Panc1 (cell line): ENCODE measurements at regions not wholly inside any gene's neighbourhood (a gene's known extent, or its start where the extent isn't known, plus 50 kb on each side); places are given as distances from the start of the nearest gene placed in this dataset.

Experiments used
- ATAC-seq: fragments of 200-7000 bp; cut with Tn5 transposase; 2 replicates; pipeline ENCODE4 v1.9.1; 2020; ENCODE audit warnings: mild to moderate bottlenecking, moderate library complexity
- BruUV-seq: library from RNA; stranded (reverse); fragments of 400-500 nt; replicated peaks from 2 replicates; lab custom pipeline; 2021; lab: Mats Ljungman, UMichigan
- CTCF ChIA-PET: fragments of 300-600 bp; sonication (Branson Sonifier 250); formaldehyde crosslinking; loops from one replicate; lab custom pipeline; 2022; ENCODE audit warnings: antibody characterized with exemption; lab: Charles Lee
- POLR2A ChIA-PET: fragments of 300-600 bp; sonication (Branson Sonifier 250); formaldehyde crosslinking; loops from one replicate; lab custom pipeline; 2022; ENCODE audit warnings: antibody characterized with exemption; lab: Charles Lee
- DNase-seq: peaks from one replicate; pipeline ENCODE4 v3.0.0-alpha.2; 2010; ENCODE audit warnings: low read depth, low spot score
- H3K27ac ChIP-seq: 2 replicates; pipeline ENCODE4 v1.5.1; 2011; ENCODE audit warnings: mild to moderate bottlenecking, low read length, inconsistent platforms
- H3K27me3 ChIP-seq: fragments of 200-500 bp; sonication (Bioruptor generic); 2 replicates; pipeline ENCODE4 v1.6.0; 2014; ENCODE audit warnings: low read length, inconsistent platforms; ENCODE audit not compliant: control insufficient read depth, insufficient read depth
- H3K36me3 ChIP-seq: fragments of 200-500 bp; sonication (Bioruptor generic); 2 replicates; pipeline ENCODE4 v1.5.1; 2014; ENCODE audit warnings: inconsistent platforms, mild to moderate bottlenecking, low read length, moderate library complexity; ENCODE audit not compliant: control insufficient read depth, insufficient read depth
- H3K4me1 ChIP-seq: 2 replicates; pipeline ENCODE4 v1.5.1; 2011; ENCODE audit warnings: inconsistent platforms, mild to moderate bottlenecking, low read length, moderate library complexity; ENCODE audit not compliant: control insufficient read depth, insufficient read depth
- H3K4me3 ChIP-seq, 2 experiments: 2 replicates each; pipeline ENCODE4 v1.5.1; 2011 to 2012; ENCODE audit warnings: low read depth in 2 of 2, low read length in 2 of 2, mild to moderate bottlenecking in 2 of 2, inconsistent platforms in 1 of 2, moderate library complexity in 1 of 2
- H3K9me3 ChIP-seq: fragments of 200-500 bp; sonication (Bioruptor generic); 2 replicates; pipeline ENCODE4 v1.5.1; 2014; ENCODE audit warnings: low read depth, mild to moderate bottlenecking, inconsistent platforms, low read length, moderate library complexity; ENCODE audit not compliant: control insufficient read depth, insufficient read depth
- POLR2AphosphoS5 ChIP-seq: IDR thresholded peaks from 2 replicates; pipeline ENCODE4 v1.6.1; 2012; ENCODE audit warnings: mild to moderate bottlenecking, low read depth, low read length, moderate library complexity
- SIN3A ChIP-seq: IDR thresholded peaks from 2 replicates; pipeline ENCODE4 v1.6.1; 2012; ENCODE audit warnings: low read depth, mild to moderate bottlenecking, low read length, moderate library complexity, borderline replicate concordance; ENCODE audit not compliant: insufficient read depth
- TCF7L2 ChIP-seq: IDR thresholded peaks from 2 replicates; pipeline ENCODE4 v1.6.1; 2011; ENCODE audit warnings: mild to moderate bottlenecking, low read depth, low read length, inconsistent platforms
- in situ Hi-C: cut with HindIII; loops from 2 replicates; pipeline ENCODE4 v1.10.0; 2016; ENCODE audit warnings: low sequenced_read_pairs, low pct_unique_long_range_greater_than_20kb
- intact Hi-C: fragments of 100-400 bp; cut with micrococcal nuclease; formaldehyde crosslinking; loops from one replicate; pipeline ENCODE4 v1.10.0; 2022; ENCODE audit not compliant: unreplicated experiment
- TF ChIP-seq, protein P1 (sequence below): fragments of 450-650 bp; IDR thresholded peaks from 2 replicates; pipeline ENCODE4 v1.5.1; 2017; ENCODE audit warnings: mild to moderate bottlenecking
- TF ChIP-seq, protein P2 (sequence below), 2 experiments: IDR thresholded peaks; 2 replicates each; pipeline ENCODE4 v1.6.1; 2011 to 2012; ENCODE audit warnings: low read depth in 2 of 2, control low read depth in 1 of 2, low read length in 1 of 2, mild to moderate bottlenecking in 1 of 2, moderate library complexity in 1 of 2; ENCODE audit not compliant: insufficient read depth in 1 of 2

DNA sequence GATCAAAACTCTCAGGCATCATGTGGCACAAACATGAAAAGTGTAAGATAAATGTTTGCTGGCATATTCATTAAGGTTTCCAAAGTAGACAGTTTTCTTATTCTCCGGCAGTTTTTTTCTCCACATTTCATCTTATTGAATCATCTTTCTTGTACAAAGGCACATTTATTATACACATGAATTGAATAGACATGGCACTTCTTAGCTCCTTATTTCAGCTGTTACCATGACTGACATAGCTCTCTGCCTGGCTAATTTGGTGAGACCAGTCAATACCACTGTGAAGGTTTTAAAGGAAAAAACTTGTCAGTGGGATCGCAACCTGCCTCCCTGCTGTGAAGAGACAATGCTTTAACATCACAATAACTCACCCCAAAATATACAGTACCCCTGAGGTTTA is 285.0 kb upstream of the PCDH20 start:
- ChIA-PET POLR2A (no interaction called here), CTCF (no interaction called here)
- intact Hi-C loops (no loop called here), in situ Hi-C loops (no loop called here)
- Histone ChIP-seq H3K27me3 (no peaks in the 10 kb centered on the region), H3K9me3 (no peaks in the 10 kb centered on the region), H3K4me1 (no peaks in the 10 kb centered on the region), H3K36me3 (no peaks in the 10 kb centered on the region), H3K27ac (no peak overlapping the region), H3K4me3 (no peak overlapping the region)
- DNase-seq (no peak), ATAC-seq (no peak)
- BruUV-seq: no TSS peak
- TF ChIP-seq, protein P1, sequence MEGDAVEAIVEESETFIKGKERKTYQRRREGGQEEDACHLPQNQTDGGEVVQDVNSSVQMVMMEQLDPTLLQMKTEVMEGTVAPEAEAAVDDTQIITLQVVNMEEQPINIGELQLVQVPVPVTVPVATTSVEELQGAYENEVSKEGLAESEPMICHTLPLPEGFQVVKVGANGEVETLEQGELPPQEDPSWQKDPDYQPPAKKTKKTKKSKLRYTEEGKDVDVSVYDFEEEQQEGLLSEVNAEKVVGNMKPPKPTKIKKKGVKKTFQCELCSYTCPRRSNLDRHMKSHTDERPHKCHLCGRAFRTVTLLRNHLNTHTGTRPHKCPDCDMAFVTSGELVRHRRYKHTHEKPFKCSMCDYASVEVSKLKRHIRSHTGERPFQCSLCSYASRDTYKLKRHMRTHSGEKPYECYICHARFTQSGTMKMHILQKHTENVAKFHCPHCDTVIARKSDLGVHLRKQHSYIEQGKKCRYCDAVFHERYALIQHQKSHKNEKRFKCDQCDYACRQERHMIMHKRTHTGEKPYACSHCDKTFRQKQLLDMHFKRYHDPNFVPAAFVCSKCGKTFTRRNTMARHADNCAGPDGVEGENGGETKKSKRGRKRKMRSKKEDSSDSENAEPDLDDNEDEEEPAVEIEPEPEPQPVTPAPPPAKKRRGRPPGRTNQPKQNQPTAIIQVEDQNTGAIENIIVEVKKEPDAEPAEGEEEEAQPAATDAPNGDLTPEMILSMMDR: no peak
- no peak for TF ChIP-seq TCF7L2
- no peak for TF ChIP-seq POLR2AphosphoS5
- TF ChIP-seq SIN3A: no peak
- TF ChIP-seq, protein P2, sequence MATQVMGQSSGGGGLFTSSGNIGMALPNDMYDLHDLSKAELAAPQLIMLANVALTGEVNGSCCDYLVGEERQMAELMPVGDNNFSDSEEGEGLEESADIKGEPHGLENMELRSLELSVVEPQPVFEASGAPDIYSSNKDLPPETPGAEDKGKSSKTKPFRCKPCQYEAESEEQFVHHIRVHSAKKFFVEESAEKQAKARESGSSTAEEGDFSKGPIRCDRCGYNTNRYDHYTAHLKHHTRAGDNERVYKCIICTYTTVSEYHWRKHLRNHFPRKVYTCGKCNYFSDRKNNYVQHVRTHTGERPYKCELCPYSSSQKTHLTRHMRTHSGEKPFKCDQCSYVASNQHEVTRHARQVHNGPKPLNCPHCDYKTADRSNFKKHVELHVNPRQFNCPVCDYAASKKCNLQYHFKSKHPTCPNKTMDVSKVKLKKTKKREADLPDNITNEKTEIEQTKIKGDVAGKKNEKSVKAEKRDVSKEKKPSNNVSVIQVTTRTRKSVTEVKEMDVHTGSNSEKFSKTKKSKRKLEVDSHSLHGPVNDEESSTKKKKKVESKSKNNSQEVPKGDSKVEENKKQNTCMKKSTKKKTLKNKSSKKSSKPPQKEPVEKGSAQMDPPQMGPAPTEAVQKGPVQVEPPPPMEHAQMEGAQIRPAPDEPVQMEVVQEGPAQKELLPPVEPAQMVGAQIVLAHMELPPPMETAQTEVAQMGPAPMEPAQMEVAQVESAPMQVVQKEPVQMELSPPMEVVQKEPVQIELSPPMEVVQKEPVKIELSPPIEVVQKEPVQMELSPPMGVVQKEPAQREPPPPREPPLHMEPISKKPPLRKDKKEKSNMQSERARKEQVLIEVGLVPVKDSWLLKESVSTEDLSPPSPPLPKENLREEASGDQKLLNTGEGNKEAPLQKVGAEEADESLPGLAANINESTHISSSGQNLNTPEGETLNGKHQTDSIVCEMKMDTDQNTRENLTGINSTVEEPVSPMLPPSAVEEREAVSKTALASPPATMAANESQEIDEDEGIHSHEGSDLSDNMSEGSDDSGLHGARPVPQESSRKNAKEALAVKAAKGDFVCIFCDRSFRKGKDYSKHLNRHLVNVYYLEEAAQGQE (IDR thresholded peaks at IDR 0.05; ENCODE audit: insufficient read depth in 1 of 2, low read depth in 2 of 2, low read length in 1 of 2): no peak

DNA sequence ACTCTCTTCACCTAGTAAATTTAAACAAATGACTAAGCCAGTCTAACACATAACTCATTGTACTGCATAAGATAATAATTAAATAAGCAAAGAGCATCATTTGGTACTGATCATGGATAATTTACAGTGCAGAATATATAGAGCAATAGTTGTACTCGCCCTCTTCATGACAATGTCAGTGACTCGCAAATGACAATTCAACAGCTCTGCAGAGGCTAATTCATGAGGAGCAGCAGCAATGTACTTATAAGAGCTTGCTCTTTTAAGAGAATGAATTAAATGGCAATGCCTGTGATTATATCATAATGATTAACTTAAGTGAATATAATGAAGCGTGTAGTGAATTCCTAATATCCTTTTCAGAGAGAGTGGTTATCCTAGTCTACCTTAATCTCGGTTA is 284.5 kb upstream of the PCDH20 start:
- Histone ChIP-seq H3K27me3 (no peaks in the 10 kb centered on the region), H3K9me3 (no peaks in the 10 kb centered on the region), H3K36me3 (no peaks in the 10 kb centered on the region), H3K4me1 (no peaks in the 10 kb centered on the region), H3K27ac (no peak overlapping the region), H3K4me3 (no peak overlapping the region)
- TF ChIP-seq SIN3A (no peak), TCF7L2 (no peak)
- TF ChIP-seq, protein P1: no peak
- intact Hi-C loops (no loop called here), in situ Hi-C loops (no loop called here)
- no peak for DNase-seq
- ChIA-PET POLR2A (no interaction called here), CTCF (no interaction called here)
- no TSS peak for BruUV-seq
- no peak for ATAC-seq
